B cell (primary cell): ENCODE measurements at regions not wholly inside any gene's neighbourhood (a gene's known extent, or its start where the extent isn't known, plus 50 kb on each side); places are given as distances from the start of the nearest gene placed in this dataset.
"Not testable (repeated sequence)": the region's sequence is repeated elsewhere in the genome, so short reads cannot be mapped to it uniquely, and the experiment has no call there.

Experiments
- CTCF ChIP-seq: fragments of 200-600 bp; IDR thresholded peaks from one replicate; pipeline ENCODE4 v1.8.0; 2022; ENCODE audit warnings: antibody characterized with exemption, mild to moderate bottlenecking
- EZH2 ChIP-seq: IDR thresholded peaks from 2 replicates; pipeline ENCODE4 v1.6.1; 2012; ENCODE audit warnings: borderline replicate concordance, low read depth, mild to moderate bottlenecking, moderate library complexity, low read length; ENCODE audit not compliant: insufficient read depth, poor library complexity, severe bottlenecking

- TF ChIP-seq CTCF, EZH2: not testable (repeated sequence)
Measured at GRCh38 chr21:14057841-14058481, 152.8 kb downstream of the LIPI start.
